SK-N-SH treated with all-trans-retinoic acid at 6 μM for 48 hours (cell line): ENCODE measurements at regions not wholly inside any gene's neighbourhood (a gene's known extent, or its start where the extent isn't known, plus 50 kb on each side); places are given as distances from the start of the nearest gene placed in this dataset.

Experiments
- ATAC-seq: fragments of 200-7000 bp; cut with Tn5 transposase; 3 replicates; pipeline ENCODE4 v1.9.1; 2020; ENCODE audit warnings: mild to moderate bottlenecking, moderate library complexity
- ARNTL ChIP-seq: fragments of 450-650 bp; formaldehyde crosslinking; IDR thresholded peaks from 2 replicates; pipeline ENCODE4 v1.5.0; 2020; ENCODE audit warnings: low read depth, mild to moderate bottlenecking, moderate library complexity, borderline replicate concordance
- BACH2 ChIP-seq: fragments of 250-450 bp; sonication (Bioruptor Pico); IDR thresholded peaks from 2 replicates; pipeline ENCODE4 v1.9.0; 2021; ENCODE audit warnings: mild to moderate bottlenecking, borderline replicate concordance
- CSDC2 ChIP-seq: fragments of 250-450 bp; sonication (Bioruptor Pico); IDR thresholded peaks from 2 replicates; pipeline ENCODE4 v1.5.0; 2020; ENCODE audit warnings: mild to moderate bottlenecking, moderate library complexity
- GLIS3 ChIP-seq: fragments of 250-450 bp; sonication (Bioruptor Pico); IDR thresholded peaks from 2 replicates; pipeline ENCODE4 v1.5.0; 2020; ENCODE audit warnings: mild to moderate bottlenecking, moderate library complexity
- ISL1 ChIP-seq: fragments of 250-450 bp; sonication (Bioruptor Pico); IDR thresholded peaks from 2 replicates; pipeline ENCODE4 v2.1.2; 2022; ENCODE audit warnings: mild to moderate bottlenecking, moderate library complexity
- OSR1 ChIP-seq: fragments of 250-450 bp; sonication (Bioruptor Pico); IDR thresholded peaks from 2 replicates; pipeline ENCODE4 v1.8.0; 2022; ENCODE audit warnings: moderate library complexity, mild to moderate bottlenecking, inconsistent platforms
- SNAI2 ChIP-seq: fragments of 250-450 bp; sonication (Bioruptor Pico); IDR thresholded peaks from 2 replicates; pipeline ENCODE4 v1.5.0; 2020; ENCODE audit warnings: mild to moderate bottlenecking, moderate library complexity
- TCF4 ChIP-seq: fragments of 250-450 bp; sonication (Bioruptor Pico); IDR thresholded peaks from 2 replicates; pipeline ENCODE4 v1.8.0; 2021; ENCODE audit warnings: mild to moderate bottlenecking, moderate library complexity, borderline replicate concordance
- ZFP3 ChIP-seq: fragments of 250-450 bp; sonication (Bioruptor Pico); IDR thresholded peaks from 2 replicates; pipeline ENCODE4 v1.5.0; 2020; ENCODE audit warnings: mild to moderate bottlenecking, moderate library complexity
- ZFP30 ChIP-seq: fragments of 450-650 bp; formaldehyde crosslinking; IDR thresholded peaks from 2 replicates; pipeline ENCODE4 v1.5.0; 2022; ENCODE audit warnings: mild to moderate bottlenecking, moderate library complexity
- ZNF565 ChIP-seq: fragments of 450-650 bp; formaldehyde crosslinking; conservative IDR thresholded peaks from 2 replicates; pipeline ENCODE4 v1.5.0; 2020; ENCODE audit warnings: low read depth, mild to moderate bottlenecking, moderate library complexity
- ZNF70 ChIP-seq: fragments of 450-650 bp; formaldehyde crosslinking; IDR thresholded peaks from 2 replicates; pipeline ENCODE4 v1.5.0; 2020; ENCODE audit warnings: mild to moderate bottlenecking, moderate library complexity
- ZNF8 ChIP-seq: fragments of 450-650 bp; formaldehyde crosslinking; IDR thresholded peaks from 2 replicates; pipeline ENCODE4 v1.5.0; 2020; ENCODE audit warnings: mild to moderate bottlenecking, moderate library complexity
- TF ChIP-seq, protein P1 (sequence below): fragments of 250-450 bp; sonication (Bioruptor Pico); IDR thresholded peaks from 2 replicates; pipeline ENCODE4 v1.8.0; 2020; ENCODE audit warnings: mild to moderate bottlenecking, moderate library complexity, borderline replicate concordance
- TF ChIP-seq, protein P2 (sequence below): fragments of 250-450 bp; sonication (Bioruptor Pico); IDR thresholded peaks from 2 replicates; pipeline ENCODE4 v1.8.0; 2021; ENCODE audit warnings: low read depth, mild to moderate bottlenecking, moderate library complexity, borderline replicate concordance
- TF ChIP-seq, protein P3 (sequence below): fragments of 250-450 bp; sonication (Bioruptor Pico); IDR thresholded peaks from 2 replicates; pipeline ENCODE4 v1.5.1; 2020; ENCODE audit warnings: low read depth, mild to moderate bottlenecking, moderate library complexity

DNA sequence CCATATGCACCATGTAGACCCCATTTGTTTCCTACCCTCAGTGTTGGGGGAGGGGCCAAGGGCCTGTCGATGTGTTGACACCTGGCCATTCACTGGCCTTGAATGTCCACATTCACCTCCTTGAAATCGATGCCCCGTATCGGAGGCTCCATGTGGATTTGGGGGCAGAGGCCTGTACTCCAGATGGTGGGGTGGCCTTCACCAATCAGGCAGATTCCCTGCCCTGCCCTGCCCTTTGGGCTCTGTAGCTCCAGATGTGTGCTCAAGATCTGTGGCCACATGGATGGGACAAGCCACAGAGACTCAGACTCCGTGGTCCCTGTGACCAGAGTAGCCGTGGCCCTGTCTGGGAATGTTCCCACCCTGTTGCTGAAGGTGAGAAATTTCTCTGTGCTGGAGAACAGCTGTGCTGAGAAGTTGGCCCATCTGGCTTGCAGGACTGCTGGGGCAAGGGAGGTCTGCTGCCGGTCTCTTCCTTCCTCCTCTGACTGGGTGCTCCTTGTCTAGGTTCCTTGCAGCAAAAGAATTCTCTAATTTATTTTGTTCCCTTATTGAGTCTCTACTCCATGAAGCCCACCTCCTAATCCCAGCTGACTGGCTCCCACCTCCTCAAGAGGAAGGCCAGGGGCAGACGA, 221.3 kb downstream of the SEC14L1 start:
- no peak for ATAC-seq
- TF ChIP-seq, protein P1, sequence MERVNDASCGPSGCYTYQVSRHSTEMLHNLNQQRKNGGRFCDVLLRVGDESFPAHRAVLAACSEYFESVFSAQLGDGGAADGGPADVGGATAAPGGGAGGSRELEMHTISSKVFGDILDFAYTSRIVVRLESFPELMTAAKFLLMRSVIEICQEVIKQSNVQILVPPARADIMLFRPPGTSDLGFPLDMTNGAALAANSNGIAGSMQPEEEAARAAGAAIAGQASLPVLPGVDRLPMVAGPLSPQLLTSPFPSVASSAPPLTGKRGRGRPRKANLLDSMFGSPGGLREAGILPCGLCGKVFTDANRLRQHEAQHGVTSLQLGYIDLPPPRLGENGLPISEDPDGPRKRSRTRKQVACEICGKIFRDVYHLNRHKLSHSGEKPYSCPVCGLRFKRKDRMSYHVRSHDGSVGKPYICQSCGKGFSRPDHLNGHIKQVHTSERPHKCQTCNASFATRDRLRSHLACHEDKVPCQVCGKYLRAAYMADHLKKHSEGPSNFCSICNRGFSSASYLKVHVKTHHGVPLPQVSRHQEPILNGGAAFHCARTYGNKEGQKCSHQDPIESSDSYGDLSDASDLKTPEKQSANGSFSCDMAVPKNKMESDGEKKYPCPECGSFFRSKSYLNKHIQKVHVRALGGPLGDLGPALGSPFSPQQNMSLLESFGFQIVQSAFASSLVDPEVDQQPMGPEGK (CRISPR knock-in tag): no peak
- TF ChIP-seq ZFP3 (CRISPR knock-in tag): no peak
- TF ChIP-seq ZNF565: no peak
- TF ChIP-seq TCF4 (CRISPR knock-in tag): no peak

DNA sequence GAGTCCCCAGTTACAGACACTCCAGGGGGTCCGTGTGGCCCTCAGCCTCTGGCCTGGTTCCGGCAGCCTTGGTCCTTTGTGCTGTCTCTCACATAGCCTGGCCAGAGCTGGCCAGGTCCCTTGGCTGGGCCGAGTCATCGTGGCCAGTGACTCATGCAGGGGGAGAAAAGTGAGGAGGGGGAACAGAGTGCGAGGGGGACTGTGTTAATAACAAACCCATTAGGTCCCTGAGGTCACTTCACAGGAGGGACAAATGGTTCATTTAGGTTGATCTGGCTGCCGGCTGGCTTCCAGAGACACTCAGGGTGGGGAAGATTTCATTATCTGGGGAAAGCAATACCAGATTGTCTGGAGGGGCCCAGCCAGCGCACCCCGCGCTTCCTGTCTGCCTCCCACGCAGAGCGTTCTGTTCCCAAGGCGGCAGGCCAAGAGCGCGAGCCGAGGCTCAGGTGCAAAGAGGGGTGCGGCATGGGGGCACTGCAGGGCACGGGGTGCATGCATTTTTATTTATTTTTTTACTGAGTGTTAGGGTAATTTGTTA, 223.1 kb downstream of the SEC14L1 start:
- no peak for TF ChIP-seq GLIS3 (CRISPR knock-in tag)
- TF ChIP-seq ZNF8: 0 out of 2 replicates have a peak, but pooled peaks have one; percentile 35
- TF ChIP-seq TCF4 (CRISPR knock-in tag): peak; percentile 92; the same call in 1 of the 2 replicates
- TF ChIP-seq, protein P1 (CRISPR knock-in tag): peak; percentile 88; the same call in 1 of the 2 replicates
- TF ChIP-seq, protein P2, sequence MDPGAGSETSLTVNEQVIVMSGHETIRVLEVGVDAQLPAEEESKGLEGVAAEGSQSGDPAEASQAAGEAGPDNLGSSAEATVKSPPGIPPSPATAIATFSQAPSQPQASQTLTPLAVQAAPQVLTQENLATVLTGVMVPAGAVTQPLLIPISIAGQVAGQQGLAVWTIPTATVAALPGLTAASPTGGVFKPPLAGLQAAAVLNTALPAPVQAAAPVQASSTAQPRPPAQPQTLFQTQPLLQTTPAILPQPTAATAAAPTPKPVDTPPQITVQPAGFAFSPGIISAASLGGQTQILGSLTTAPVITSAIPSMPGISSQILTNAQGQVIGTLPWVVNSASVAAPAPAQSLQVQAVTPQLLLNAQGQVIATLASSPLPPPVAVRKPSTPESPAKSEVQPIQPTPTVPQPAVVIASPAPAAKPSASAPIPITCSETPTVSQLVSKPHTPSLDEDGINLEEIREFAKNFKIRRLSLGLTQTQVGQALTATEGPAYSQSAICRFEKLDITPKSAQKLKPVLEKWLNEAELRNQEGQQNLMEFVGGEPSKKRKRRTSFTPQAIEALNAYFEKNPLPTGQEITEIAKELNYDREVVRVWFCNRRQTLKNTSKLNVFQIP (CRISPR knock-in tag): no peak
- TF ChIP-seq ZNF70 (CRISPR knock-in tag): peak; percentile 51; the same call in 1 of the 2 replicates
- TF ChIP-seq, protein P3, sequence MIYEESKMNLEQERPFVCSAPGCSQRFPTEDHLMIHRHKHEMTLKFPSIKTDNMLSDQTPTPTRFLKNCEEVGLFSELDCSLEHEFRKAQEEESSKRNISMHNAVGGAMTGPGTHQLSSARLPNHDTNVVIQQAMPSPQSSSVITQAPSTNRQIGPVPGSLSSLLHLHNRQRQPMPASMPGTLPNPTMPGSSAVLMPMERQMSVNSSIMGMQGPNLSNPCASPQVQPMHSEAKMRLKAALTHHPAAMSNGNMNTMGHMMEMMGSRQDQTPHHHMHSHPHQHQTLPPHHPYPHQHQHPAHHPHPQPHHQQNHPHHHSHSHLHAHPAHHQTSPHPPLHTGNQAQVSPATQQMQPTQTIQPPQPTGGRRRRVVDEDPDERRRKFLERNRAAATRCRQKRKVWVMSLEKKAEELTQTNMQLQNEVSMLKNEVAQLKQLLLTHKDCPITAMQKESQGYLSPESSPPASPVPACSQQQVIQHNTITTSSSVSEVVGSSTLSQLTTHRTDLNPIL (CRISPR knock-in tag): peak; percentile 27; the same call in 1 of the 2 replicates
- peak; percentile 52 for TF ChIP-seq ISL1

DNA sequence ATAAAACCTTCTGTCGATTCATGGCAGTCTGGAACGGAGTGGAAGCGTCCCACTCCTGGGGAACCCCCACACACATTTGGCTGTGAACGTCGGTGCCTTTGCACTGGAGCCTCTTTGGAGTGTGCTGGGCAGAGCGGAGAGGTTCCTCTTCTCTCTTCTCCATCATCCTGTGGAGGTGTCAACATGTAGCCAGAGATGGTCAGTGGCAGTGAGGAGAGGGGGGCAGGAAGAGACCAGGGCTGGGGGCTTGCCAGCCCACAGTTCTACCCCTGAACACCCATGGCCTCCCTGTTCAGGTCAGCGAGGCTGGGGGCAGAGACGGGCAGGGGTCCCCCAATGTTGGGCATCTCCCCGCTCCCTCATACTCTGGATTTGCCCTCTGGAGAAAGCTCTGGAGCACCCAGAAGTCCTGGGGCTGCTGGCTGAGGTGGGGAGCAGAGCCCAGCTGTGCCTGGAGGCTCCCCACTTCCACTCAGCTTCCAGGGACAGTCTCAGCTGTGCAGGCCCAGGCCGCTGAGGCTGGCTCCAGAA, 223.7 kb downstream of the SEC14L1 start:
- ATAC-seq: peak; percentile 3; the same call in 1 of the 3 replicates
- TF ChIP-seq ZFP30 (CRISPR knock-in tag) (no peak), ARNTL (CRISPR knock-in tag) (no peak), CSDC2 (CRISPR knock-in tag) (no peak), ZNF565 (no peak), OSR1 (CRISPR knock-in tag) (no peak), ZNF70 (CRISPR knock-in tag) (no peak), BACH2 (CRISPR knock-in tag) (no peak), TCF4 (CRISPR knock-in tag) (no peak), SNAI2 (CRISPR knock-in tag) (no peak), ZNF8 (no peak)
- TF ChIP-seq, protein P2 (CRISPR knock-in tag): no peak
- TF ChIP-seq, protein P3 (CRISPR knock-in tag): no peak
- TF ChIP-seq, protein P1 (CRISPR knock-in tag): no peak

More for the DNA sequence above, 223.1 kb downstream of the SEC14L1 start:
- peak; percentile 65 for ATAC-seq
